Panc1 (cell line): ENCODE measurements at regions not wholly inside any gene's neighbourhood (a gene's known extent, or its start where the extent isn't known, plus 50 kb on each side); places are given as distances from the start of the nearest gene placed in this dataset.

Experiments
- CTCF ChIP-seq: fragments of 450-650 bp; IDR thresholded peaks from 2 replicates; pipeline ENCODE4 v1.5.1; 2017; ENCODE audit warnings: mild to moderate bottlenecking
- POLR2AphosphoS5 ChIP-seq: IDR thresholded peaks from 2 replicates; pipeline ENCODE4 v1.6.1; 2012; ENCODE audit warnings: mild to moderate bottlenecking, low read depth, low read length, moderate library complexity
- REST ChIP-seq, 2 experiments: IDR thresholded peaks; 2 replicates each; pipeline ENCODE4 v1.6.1; 2011 to 2012; ENCODE audit warnings: low read depth in 2 of 2, control low read depth in 1 of 2, low read length in 1 of 2, mild to moderate bottlenecking in 1 of 2, moderate library complexity in 1 of 2; ENCODE audit not compliant: insufficient read depth in 1 of 2

GRCh38 chr7:148939128-148939755, 55.2 kb upstream of the EZH2 start:
- TF ChIP-seq POLR2AphosphoS5, result no peak
- no peak for TF ChIP-seq CTCF
- no peak for TF ChIP-seq REST (IDR thresholded peaks at IDR 0.05; ENCODE audit: insufficient read depth in 1 of 2, low read depth in 2 of 2, low read length in 1 of 2)
